CD8-positive, alpha-beta memory T cell (primary cell): ENCODE measurements at regions not wholly inside any gene's neighbourhood (a gene's known extent, or its start where the extent isn't known, plus 50 kb on each side); places are given as distances from the start of the nearest gene placed in this dataset.

Experiments used
- CTCF ChIA-PET: fragments of 350-600 bp; sonication (Branson Sonifier 250); formaldehyde crosslinking; loops from one replicate; lab custom pipeline; 2021; ENCODE audit warnings: antibody characterized with exemption; lab: Charles Lee
- POLR2A ChIA-PET: fragments of 350-600 bp; sonication (Branson Sonifier 250); formaldehyde crosslinking; loops from one replicate; lab custom pipeline; 2021; ENCODE audit warnings: antibody characterized with exemption; lab: Charles Lee
- DNase-seq, 5 donors: peaks; one replicate each; pipeline versions ENCODE4 v3.0.0 to v3.0.0-alpha.2; 2020 to 2022; ENCODE audit warnings: mixed read lengths in 1 of 5
- H3K27ac ChIP-seq: one replicate; pipeline ENCODE4 v1.7.0; 2013; ENCODE audit warnings: low read depth, mild to moderate bottlenecking, low read length, moderate library complexity
- H3K27me3 ChIP-seq: 2 replicates; pipeline ENCODE4 v1.7.0; 2013; ENCODE audit warnings: low read length, mild to moderate bottlenecking; ENCODE audit not compliant: insufficient read depth, poor library complexity, severe bottlenecking
- H3K36me3 ChIP-seq: 2 replicates; pipeline ENCODE4 v1.7.0; 2013; ENCODE audit warnings: mild to moderate bottlenecking, low read length, moderate library complexity; ENCODE audit not compliant: insufficient read depth
- H3K4me1 ChIP-seq: 2 replicates; pipeline ENCODE4 v1.7.0; 2013; ENCODE audit warnings: mild to moderate bottlenecking, low read length, moderate library complexity; ENCODE audit not compliant: insufficient read depth
- H3K4me3 ChIP-seq: 2 replicates; pipeline ENCODE4 v1.7.0; 2013; ENCODE audit warnings: mild to moderate bottlenecking, low read length
- H3K9me3 ChIP-seq: 2 replicates; pipeline ENCODE4 v1.7.0; 2013; ENCODE audit warnings: mild to moderate bottlenecking, low read length
- H3K27ac Mint-ChIP-seq, 8 donors: one replicate each; pipeline ENCODE4 v1.8.0; 2020 to 2021; ENCODE audit warnings: mixed read lengths in 8 of 8, mild to moderate bottlenecking in 6 of 8, inconsistent platforms in 3 of 8, moderate library complexity in 3 of 8
- H3K27me3 Mint-ChIP-seq, 2 donors: one replicate each; pipeline ENCODE4 v1.8.0; 2020 to 2021; ENCODE audit warnings: mixed read lengths in 2 of 2, mild to moderate bottlenecking in 1 of 2, moderate library complexity in 1 of 2
- H3K36me3 Mint-ChIP-seq, 3 donors: one replicate each; pipeline ENCODE4 v1.8.0; 2020 to 2021; ENCODE audit warnings: mixed read lengths in 3 of 3, inconsistent platforms in 1 of 3, mild to moderate bottlenecking in 1 of 3
- H3K4me1 Mint-ChIP-seq, 3 donors: one replicate each; pipeline ENCODE4 v1.8.0; 2020 to 2021; ENCODE audit warnings: mixed read lengths in 3 of 3, inconsistent platforms in 1 of 3, mild to moderate bottlenecking in 1 of 3
- H3K4me3 Mint-ChIP-seq, 7 donors: one replicate each; pipeline ENCODE4 v1.8.0; 2020 to 2021; ENCODE audit warnings: mixed read lengths in 7 of 7, mild to moderate bottlenecking in 6 of 7, moderate library complexity in 4 of 7, inconsistent platforms in 2 of 7
- H3K9me3 Mint-ChIP-seq, 5 donors: one replicate each; pipeline ENCODE4 v1.8.0; 2020 to 2022; ENCODE audit warnings: mixed read lengths in 5 of 5, mild to moderate bottlenecking in 3 of 5, moderate library complexity in 2 of 5, inconsistent platforms in 1 of 5

DNA sequence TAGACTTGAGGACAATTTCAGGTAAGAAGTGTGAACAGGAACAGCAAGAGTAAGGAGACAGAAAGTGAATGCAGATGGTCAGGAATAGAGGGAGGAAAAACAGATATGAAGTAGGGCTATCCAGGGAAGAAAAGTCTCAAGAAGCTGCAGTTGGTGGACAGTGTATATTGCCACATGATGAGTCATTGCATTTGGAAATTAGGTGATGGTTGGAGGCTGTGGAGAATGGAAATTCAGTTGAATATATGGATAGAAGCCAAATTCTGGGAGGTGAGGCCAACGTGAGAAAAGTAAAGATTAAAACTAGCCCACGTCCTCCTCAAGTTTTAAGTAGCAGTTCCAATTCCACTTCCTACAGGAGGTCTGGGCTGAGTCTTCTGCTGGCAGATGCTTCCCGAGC, 158.4 kb downstream of the UBE2E3 start:
- no peak overlapping the region for H3K27ac ChIP-seq
- Mint-ChIP-seq H3K4me3 (peak overlapping the region in 6 of 7 donors; percentile 14 to 55 (median 34)), H3K36me3 (peaks cover 0 to 30% (median 29%) of the 10 kb centered on the region in 3 donors), H3K27ac (peak overlapping the region; percentile 11 to 96 (median 88)), H3K4me1 (peaks cover 64 to 83% (median 72%) of the 10 kb centered on the region in 3 donors), H3K9me3 (peaks cover 4 to 24% (median 18%) of the 10 kb centered on the region in 5 donors), H3K27me3 (no peaks in the 10 kb centered on the region)
- H3K27me3 ChIP-seq: no peaks in the 10 kb centered on the region
- ChIA-PET POLR2A (no interaction called here), CTCF (no interaction called here)
- peaks cover 51% of the 10 kb centered on the region for H3K4me1 ChIP-seq
- H3K36me3 ChIP-seq: no peaks in the 10 kb centered on the region
- H3K4me3 ChIP-seq: no peak overlapping the region
- peaks cover 3% of the 10 kb centered on the region for H3K9me3 ChIP-seq
- no peak for DNase-seq

DNA sequence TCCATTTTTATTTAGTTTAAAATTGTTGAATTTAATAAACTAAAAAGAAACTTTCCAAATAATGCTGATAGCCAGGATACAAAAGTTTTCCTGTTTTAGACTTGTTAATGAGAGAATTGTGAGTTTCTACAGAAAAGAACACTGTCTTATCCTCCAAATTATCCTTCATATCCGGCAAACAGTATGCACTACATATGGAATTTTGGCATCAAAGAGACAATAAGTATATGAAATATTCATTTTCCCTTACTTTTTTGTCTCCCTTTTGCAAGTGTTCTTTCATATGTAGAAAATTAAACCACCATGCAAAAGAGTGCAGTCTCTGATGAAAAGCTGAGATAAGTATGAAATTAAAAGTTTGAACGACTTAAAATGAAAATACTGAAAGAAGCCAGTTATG, 159.4 kb downstream of the UBE2E3 start:
- Histone ChIP-seq H3K9me3 (peaks cover 3% of the 10 kb centered on the region), H3K36me3 (peaks cover 2% of the 10 kb centered on the region), H3K27ac (peak overlapping the region; percentile 36), H3K27me3 (no peaks in the 10 kb centered on the region), H3K4me1 (peaks cover 62% of the 10 kb centered on the region), H3K4me3 (no peak overlapping the region)
- no peak for DNase-seq
- peak overlapping the region in 6 of 7 donors; percentile 7 to 89 (median 74) for H3K4me3 Mint-ChIP-seq
- H3K9me3 Mint-ChIP-seq: peaks cover 10 to 18% (median 15%) of the 10 kb centered on the region in 5 donors
- POLR2A ChIA-PET: interaction anchor here (1.1 to 1.7 kb wide), 3 partner anchors 8 to 14 kb away, joined by 3 to 11 read pairs (median 4); no protein-coding TSS in a partner anchor
- peaks cover 2 to 28% (median 24%) of the 10 kb centered on the region in 3 donors for H3K36me3 Mint-ChIP-seq
- CTCF ChIA-PET: interaction anchor here (1.5 kb wide), 1 partner anchor 35 kb away, joined by 7 read pairs; no protein-coding TSS in a partner anchor
- H3K4me1 Mint-ChIP-seq: peaks cover 74 to 87% (median 80%) of the 10 kb centered on the region in 3 donors
- H3K27me3 Mint-ChIP-seq: no peaks in the 10 kb centered on the region
- peak overlapping the region in 7 of 8 donors; percentile 91 to 100 (median 96) for H3K27ac Mint-ChIP-seq

DNA sequence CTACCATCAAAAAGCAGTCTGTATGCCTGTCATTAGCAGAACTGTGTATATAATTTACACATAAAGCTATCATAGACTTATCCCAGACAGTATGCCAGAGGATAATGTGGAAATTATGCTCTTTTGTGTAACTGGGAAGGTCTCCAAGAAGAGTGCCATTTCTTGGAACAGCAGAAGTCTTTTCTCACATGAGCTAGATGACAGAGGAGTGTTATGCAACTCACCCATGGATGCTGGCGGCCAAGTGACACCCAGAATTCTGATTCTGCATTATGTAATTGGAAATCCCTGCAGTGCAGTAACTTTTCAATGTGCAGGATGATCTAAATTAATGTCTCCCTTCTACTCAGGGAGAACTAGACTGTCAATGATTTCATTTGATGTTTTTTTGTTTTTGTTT, 160.0 kb downstream of the UBE2E3 start:
- H3K4me3 ChIP-seq: no peak overlapping the region
- peaks cover 3% of the 10 kb centered on the region for H3K9me3 ChIP-seq
- H3K27me3 ChIP-seq: no peaks in the 10 kb centered on the region
- H3K4me1 ChIP-seq: peaks cover 65% of the 10 kb centered on the region
- peaks cover 4% of the 10 kb centered on the region for H3K36me3 ChIP-seq
- peaks cover 80 to 93% (median 85%) of the 10 kb centered on the region in 3 donors for H3K4me1 Mint-ChIP-seq
- ChIA-PET POLR2A (interaction anchor here (0.7 to 1.7 kb wide), 6 partner anchors 9 to 317 kb away, joined by 3 to 11 read pairs (median 4); no protein-coding TSS in a partner anchor), CTCF (interaction anchor here (1.5 kb wide), 1 partner anchor 36 kb away, joined by 7 read pairs; no protein-coding TSS in a partner anchor)
- H3K27ac ChIP-seq: peak overlapping the region; percentile 36
- H3K36me3 Mint-ChIP-seq: peaks cover 3 to 31% (median 25%) of the 10 kb centered on the region in 3 donors
- H3K27ac Mint-ChIP-seq: peak overlapping the region; percentile 91 to 100 (median 96)
- H3K27me3 Mint-ChIP-seq: no peaks in the 10 kb centered on the region
- DNase-seq: peak in 1 of 5 donors; percentile 55
- peak overlapping the region; percentile 57 to 89 (median 78) for H3K4me3 Mint-ChIP-seq
- peaks cover 11 to 19% (median 14%) of the 10 kb centered on the region in 5 donors for H3K9me3 Mint-ChIP-seq

DNA sequence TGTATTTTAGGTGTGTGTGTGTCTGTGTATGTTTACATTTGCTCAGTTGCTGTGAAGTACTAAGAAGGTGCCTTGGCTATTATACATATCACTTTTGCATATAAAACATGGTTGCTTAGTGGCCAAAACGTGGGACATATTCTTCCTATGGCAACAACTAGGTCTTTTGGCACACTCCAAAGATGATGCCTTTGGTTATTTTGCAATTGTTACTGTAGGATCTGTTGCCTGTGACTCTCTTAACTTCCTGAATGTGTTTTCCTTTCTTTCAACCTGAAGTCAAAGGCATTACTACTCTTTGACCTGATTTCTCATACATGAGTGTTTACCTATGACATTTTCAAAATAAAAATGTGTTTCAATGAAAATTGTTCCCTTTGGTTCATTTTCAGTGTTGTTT, 160.5 kb downstream of the UBE2E3 start:
- CTCF ChIA-PET: interaction anchor here (1.1 to 1.5 kb wide), 4 partner anchors 9 to 36 kb away, joined by 3 to 7 read pairs (median 5); no protein-coding TSS in a partner anchor

DNA sequence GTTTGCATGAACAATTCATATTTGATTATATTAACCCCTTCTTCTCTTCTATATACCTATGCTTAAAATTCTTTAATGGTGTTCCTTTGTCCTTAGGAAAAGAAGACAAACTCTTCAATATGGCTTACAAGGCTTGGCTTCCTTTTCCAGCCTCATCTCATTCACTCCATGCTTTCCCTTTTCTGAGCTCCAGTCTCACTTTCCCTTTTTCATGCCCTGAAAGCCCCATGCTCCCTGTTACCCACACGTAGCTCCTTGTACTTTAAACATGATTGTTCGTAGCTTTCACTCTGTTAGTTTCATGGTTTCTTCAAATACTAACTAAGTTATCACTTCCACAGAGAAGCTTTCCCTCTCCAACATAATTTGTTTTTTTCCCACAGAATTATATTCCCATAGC, 161.3 kb downstream of the UBE2E3 start:
- no peak for DNase-seq
- H3K4me1 ChIP-seq: peaks cover 77% of the 10 kb centered on the region

More for the DNA sequence above, 160.5 kb downstream of the UBE2E3 start:
- peak overlapping the region; percentile 49 for H3K4me3 ChIP-seq
- H3K27ac ChIP-seq: peak overlapping the region; percentile 36
- POLR2A ChIA-PET: interaction anchor here (0.7 to 1.8 kb wide), 8 partner anchors 9 to 317 kb away, joined by 3 to 11 read pairs (median 4); no protein-coding TSS in a partner anchor
- H3K36me3 ChIP-seq: peaks cover 4% of the 10 kb centered on the region
- Mint-ChIP-seq H3K4me1 (peaks cover 80 to 95% (median 87%) of the 10 kb centered on the region in 3 donors), H3K36me3 (peaks cover 3 to 26% (median 21%) of the 10 kb centered on the region in 3 donors), H3K4me3 (peak overlapping the region; percentile 61 to 89 (median 78)), H3K27me3 (no peaks in the 10 kb centered on the region), H3K9me3 (peaks cover 7 to 14% (median 11%) of the 10 kb centered on the region in 5 donors), H3K27ac (peak overlapping the region; percentile 91 to 100 (median 96))
- H3K27me3 ChIP-seq: no peaks in the 10 kb centered on the region
- DNase-seq: no peak
- H3K9me3 ChIP-seq: no peaks in the 10 kb centered on the region
- H3K4me1 ChIP-seq: peaks cover 70% of the 10 kb centered on the region

DNA sequence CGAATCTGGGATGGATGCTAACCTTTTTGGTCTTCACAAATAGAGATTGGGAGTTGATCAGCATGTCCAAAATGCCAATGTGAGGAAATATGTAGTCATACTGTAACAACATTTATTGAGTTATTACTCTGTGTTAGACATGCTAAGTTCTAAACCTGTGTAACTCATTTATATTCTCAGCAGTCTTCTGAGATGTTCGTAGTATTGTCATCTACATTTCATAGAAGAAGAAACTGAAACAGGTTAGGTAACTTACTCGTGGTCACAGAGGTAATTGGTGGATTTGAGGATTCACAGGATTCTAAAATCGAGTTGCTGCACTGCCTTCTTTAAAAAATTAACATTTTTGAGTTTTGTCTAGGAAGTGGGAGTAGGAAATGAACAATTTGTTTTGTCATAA, 162.1 kb downstream of the UBE2E3 start:
- H3K36me3 Mint-ChIP-seq: peaks cover 3 to 13% (median 12%) of the 10 kb centered on the region in 3 donors
- H3K9me3 Mint-ChIP-seq: peaks cover 4 to 8% (median 6%) of the 10 kb centered on the region in 5 donors
- peak overlapping the region; percentile 59 to 89 (median 78) for H3K4me3 Mint-ChIP-seq
- Histone ChIP-seq H3K27ac (peak overlapping the region; percentile 36), H3K36me3 (peaks cover 4% of the 10 kb centered on the region), H3K9me3 (no peaks in the 10 kb centered on the region), H3K4me1 (peaks cover 80% of the 10 kb centered on the region), H3K27me3 (no peaks in the 10 kb centered on the region), H3K4me3 (peak overlapping the region; percentile 32)
- peaks cover 78 to 93% (median 91%) of the 10 kb centered on the region in 3 donors for H3K4me1 Mint-ChIP-seq
- ChIA-PET POLR2A (interaction anchor here (1.5 to 3.0 kb wide), 3 partner anchors 11 to 15 kb away, joined by 4 to 14 read pairs (median 8); no protein-coding TSS in a partner anchor), CTCF (interaction anchor here (1.4 to 5.4 kb wide), 4 partner anchors 11 to 315 kb away, joined by 7 to 38 read pairs (median 16); partner anchors contain the start of gene ITGA4)
- peak in 1 of 5 donors; percentile 46 for DNase-seq
- H3K27me3 Mint-ChIP-seq: no peaks in the 10 kb centered on the region
- H3K27ac Mint-ChIP-seq: peak overlapping the region; percentile 91 to 100 (median 96)

More for the DNA sequence above, 161.3 kb downstream of the UBE2E3 start:
- H3K4me1 Mint-ChIP-seq: peaks cover 82 to 96% (median 94%) of the 10 kb centered on the region in 3 donors
- Histone ChIP-seq H3K27me3 (no peaks in the 10 kb centered on the region), H3K27ac (peak overlapping the region; percentile 36), H3K36me3 (peaks cover 4% of the 10 kb centered on the region), H3K4me3 (peak overlapping the region; percentile 49), H3K9me3 (no peaks in the 10 kb centered on the region)
- peak overlapping the region; percentile 91 to 100 (median 96) for H3K27ac Mint-ChIP-seq
- H3K27me3 Mint-ChIP-seq: no peaks in the 10 kb centered on the region
- ChIA-PET POLR2A (interaction anchor here (1.0 to 1.8 kb wide), 5 partner anchors 10 to 159 kb away, joined by 3 to 8 read pairs (median 4); no protein-coding TSS in a partner anchor), CTCF (interaction anchor here (1.1 to 1.4 kb wide), 4 partner anchors 10 to 37 kb away, joined by 3 to 7 read pairs (median 5); no protein-coding TSS in a partner anchor)
- peaks cover 3 to 21% (median 19%) of the 10 kb centered on the region in 3 donors for H3K36me3 Mint-ChIP-seq
- peak overlapping the region; percentile 71 to 89 (median 78) for H3K4me3 Mint-ChIP-seq
- peaks cover 8 to 13% (median 10%) of the 10 kb centered on the region in 5 donors for H3K9me3 Mint-ChIP-seq

DNA sequence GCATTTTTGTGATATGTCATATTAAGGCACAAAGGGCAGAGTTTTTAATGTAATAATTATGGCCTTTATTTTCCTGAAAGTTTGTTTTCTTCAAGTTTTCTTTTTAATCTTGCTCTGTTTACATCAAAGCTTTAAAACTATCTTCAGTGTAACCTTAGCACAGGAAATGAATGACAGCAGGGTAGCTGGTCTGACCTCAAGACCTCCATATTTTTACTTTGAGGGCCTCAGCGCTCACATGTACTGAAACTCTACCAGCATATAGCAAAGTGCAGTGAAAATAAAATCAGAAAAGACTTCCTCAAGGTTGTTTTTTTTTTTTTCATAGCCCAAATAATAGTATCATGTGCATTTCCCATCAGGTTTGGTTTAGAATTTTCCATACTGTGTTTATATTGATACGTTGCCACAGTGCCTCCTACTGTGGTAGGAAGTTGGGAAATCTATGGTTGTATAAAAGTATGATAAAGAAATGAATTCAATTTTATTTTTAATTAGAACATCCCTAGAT, 163.4 kb downstream of the UBE2E3 start:
- no peaks in the 10 kb centered on the region for H3K27me3 ChIP-seq
- peaks cover 90% of the 10 kb centered on the region for H3K4me1 ChIP-seq
- H3K36me3 ChIP-seq: peaks cover 4% of the 10 kb centered on the region
- no peak overlapping the region for H3K4me3 ChIP-seq
- Mint-ChIP-seq H3K27me3 (no peaks in the 10 kb centered on the region), H3K9me3 (peaks cover 4 to 8% (median 6%) of the 10 kb centered on the region in 5 donors), H3K27ac (peak overlapping the region; percentile 83 to 99 (median 90)), H3K4me3 (peak overlapping the region; percentile 23 to 75 (median 51)), H3K36me3 (peaks cover 3 to 16% (median 11%) of the 10 kb centered on the region in 3 donors), H3K4me1 (peaks cover 79 to 92% (median 91%) of the 10 kb centered on the region in 3 donors)
- CTCF ChIA-PET: interaction anchor here (0.8 to 5.4 kb wide), 7 partner anchors 10 to 314 kb away, joined by 3 to 38 read pairs (median 4); partner anchors contain the start of gene ITGA4
- DNase-seq: peak in 3 of 5 donors; percentile 63 to 75 (median 69)
- no peaks in the 10 kb centered on the region for H3K9me3 ChIP-seq
- no peak overlapping the region for H3K27ac ChIP-seq
- POLR2A ChIA-PET: interaction anchor here (0.6 to 3.0 kb wide), 9 partner anchors 12 to 314 kb away, joined by 3 to 14 read pairs (median 3); no protein-coding TSS in a partner anchor
